A549 (cell line): ENCODE measurements at regions not wholly inside any gene's neighbourhood (a gene's known extent, or its start where the extent isn't known, plus 50 kb on each side); places are given as distances from the start of the nearest gene placed in this dataset.

Source experiments
- ATAC-seq, 2 experiments: fragments of 200-7000 bp in 1 of 2; fragments of >200 bp in 1 of 2; cut with Nextera tagmentation in 1 of 2; cut with Tn5 transposase in 1 of 2; 3 replicates each; pipeline versions ENCODE4 v1.8.0 to v1.9.1; 2018 to 2020; ENCODE audit warnings: mild to moderate bottlenecking in 1 of 2, moderate library complexity in 1 of 2
- CTCF ChIA-PET: fragments of 300-600 bp; sonication (Branson Sonifier 250); formaldehyde crosslinking; extraction: SDS; loops from one replicate; lab custom pipeline; 2021; ENCODE audit warnings: antibody characterized with exemption, inconsistent platforms; lab: Yijun Ruan, JAX
- POLR2A ChIA-PET: fragments of 350-600 bp; formaldehyde crosslinking; extraction: SDS; loops from one replicate; lab custom pipeline; 2021; ENCODE audit warnings: antibody characterized with exemption, inconsistent platforms; lab: Yijun Ruan, JAX
- DNase-seq, 2 experiments: peaks; one replicate each; pipeline versions ENCODE4 v3.0.0 to v3.0.0-alpha.2; 2011 to 2016; ENCODE audit warnings: low read depth in 1 of 2, low spot score in 1 of 2
- FAIRE-seq: peaks from 2 replicates; lab custom pipeline; 2011; peaks lifted over from hg19 to GRCh38; lab: Jason Lieb, UNC
- H3K27ac ChIP-seq, 2 experiments: fragments of >200 bp; sonication (Bioruptor Twin); formaldehyde crosslinking; 3 replicates each; pipeline ENCODE4 v1.5.1; 2016 to 2017
- H3K4me1 ChIP-seq: fragments of >200 bp; sonication (Bioruptor Twin); formaldehyde crosslinking; 3 replicates; pipeline ENCODE4 v1.6.1; 2016
- H3K4me2 ChIP-seq: fragments of >200 bp; sonication (Bioruptor Twin); formaldehyde crosslinking; 3 replicates; pipeline ENCODE4 v1.6.1; 2016
- H3K4me3 ChIP-seq: fragments of >200 bp; sonication (Bioruptor Twin); formaldehyde crosslinking; 3 replicates; pipeline ENCODE4 v1.5.1; 2016
- H3K9me3 ChIP-seq: fragments of >200 bp; sonication (Bioruptor Twin); formaldehyde crosslinking; 3 replicates; pipeline ENCODE4 v1.6.1; 2016
- CHD2 ChIP-seq: fragments of 150-350 bp; IDR thresholded peaks from 2 replicates; pipeline ENCODE4 v1.6.1; 2014; ENCODE audit warnings: low read length; ENCODE audit not compliant: partially characterized antibody
- CHD4 ChIP-seq: fragments of 200-600 bp; sonication (generic); IDR thresholded peaks from 2 replicates; pipeline ENCODE4 v1.6.1; 2016; ENCODE audit warnings: antibody characterized with exemption, mild to moderate bottlenecking, borderline replicate concordance
- E2F6 ChIP-seq: IDR thresholded peaks from 2 replicates; pipeline ENCODE4 v1.6.1; 2012; ENCODE audit warnings: low read depth, borderline replicate concordance
- ELK1 ChIP-seq: fragments of 150-350 bp; IDR thresholded peaks from 2 replicates; pipeline ENCODE4 v1.6.1; 2014; ENCODE audit warnings: low read depth, mild to moderate bottlenecking, low read length
- EP300 ChIP-seq, 2 experiments: fragments of >200 bp; sonication (Bioruptor Twin); formaldehyde crosslinking; IDR thresholded peaks; 2 replicates in 1 of 2; 3 replicates in 1 of 2; pipeline ENCODE4 v1.6.1; 2016 to 2017
- ESRRA ChIP-seq: fragments of 150-350 bp; IDR thresholded peaks from 2 replicates; pipeline ENCODE4 v1.6.1; 2014; ENCODE audit warnings: mild to moderate bottlenecking, low read length, borderline replicate concordance
- FOXS1 ChIP-seq: fragments of 250-450 bp; sonication (Bioruptor Pico); IDR thresholded peaks from 2 replicates; pipeline ENCODE4 v1.5.0; 2020; ENCODE audit warnings: mild to moderate bottlenecking, moderate library complexity
- GATA3 ChIP-seq: IDR thresholded peaks from 2 replicates; pipeline ENCODE4 v1.6.1; 2012; ENCODE audit warnings: borderline replicate concordance
- HDAC2 ChIP-seq: fragments of 200-600 bp; sonication (generic); IDR thresholded peaks from 2 replicates; pipeline ENCODE4 v1.6.1; 2016
- HEYL ChIP-seq: fragments of 250-450 bp; sonication (Bioruptor Pico); IDR thresholded peaks from 2 replicates; pipeline ENCODE4 v1.8.0; 2021; ENCODE audit warnings: mild to moderate bottlenecking, moderate library complexity
- HMGXB4 ChIP-seq: fragments of 250-450 bp; sonication (Bioruptor Pico); IDR thresholded peaks from 2 replicates; pipeline ENCODE4 v1.5.0; 2021; ENCODE audit warnings: mild to moderate bottlenecking, moderate library complexity, borderline replicate concordance
- HOXB13 ChIP-seq: fragments of 250-450 bp; sonication (Bioruptor Pico); IDR thresholded peaks from 2 replicates; pipeline ENCODE4 v1.5.0; 2020; ENCODE audit warnings: low read depth, mild to moderate bottlenecking, moderate library complexity
- JUNB ChIP-seq: fragments of >200 bp; sonication (Bioruptor Twin); formaldehyde crosslinking; IDR thresholded peaks from 2 replicates; pipeline ENCODE4 v1.6.1; 2016
- KDM1A ChIP-seq: fragments of 200-600 bp; sonication (generic); IDR thresholded peaks from 2 replicates; pipeline ENCODE4 v1.6.1; 2016; ENCODE audit warnings: low read depth, mild to moderate bottlenecking
- KDM5A ChIP-seq: fragments of 200-600 bp; sonication (generic); IDR thresholded peaks from 2 replicates; pipeline ENCODE4 v1.6.1; 2016; ENCODE audit warnings: antibody characterized with exemption, mild to moderate bottlenecking
- MAFK ChIP-seq: fragments of 450-650 bp; IDR thresholded peaks from 2 replicates; pipeline ENCODE4 v1.6.1; 2014; ENCODE audit not compliant: partially characterized antibody
- MAX ChIP-seq: IDR thresholded peaks from 2 replicates; pipeline ENCODE4 v1.6.1; 2012
- MAZ ChIP-seq: fragments of 150-350 bp; IDR thresholded peaks from 2 replicates; pipeline ENCODE4 v1.6.1; 2014; ENCODE audit warnings: antibody characterized with exemption, low read depth, low read length, borderline replicate concordance
- MYC ChIP-seq: IDR thresholded peaks from 2 replicates; pipeline ENCODE4 v1.6.1; 2012; ENCODE audit warnings: mild to moderate bottlenecking, inconsistent platforms, low read length, improper control_type of control experiment, borderline replicate concordance
- NR3C1 ChIP-seq: fragments of >200 bp; sonication (Bioruptor Twin); formaldehyde crosslinking; IDR thresholded peaks from 3 replicates; pipeline ENCODE4 v1.6.1; 2017
- PBX3 ChIP-seq: IDR thresholded peaks from 2 replicates; pipeline ENCODE4 v1.6.1; 2012
- POLR2A ChIP-seq: IDR thresholded peaks from 2 replicates; pipeline ENCODE4 v1.6.1; 2012; ENCODE audit warnings: mild to moderate bottlenecking, low read length
- RAD21 ChIP-seq, 2 experiments: fragments of >200 bp in 1 of 2; sonication (Bioruptor Twin) in 1 of 2; formaldehyde crosslinking in 1 of 2; IDR thresholded peaks in 1 of 2; conservative IDR thresholded peaks in 1 of 2; 2 replicates in 1 of 2; 3 replicates in 1 of 2; pipeline ENCODE4 v1.6.1; 2012 to 2018; ENCODE audit warnings: inconsistent platforms in 1 of 2
- RNF2 ChIP-seq: fragments of 200-600 bp; sonication (generic); IDR thresholded peaks from 2 replicates; pipeline ENCODE4 v1.6.1; 2016; ENCODE audit warnings: low read depth, mild to moderate bottlenecking, antibody characterized with exemption, moderate library complexity, borderline replicate concordance
- TFCP2L1 ChIP-seq: fragments of 250-450 bp; sonication (Bioruptor Pico); IDR thresholded peaks from 2 replicates; pipeline ENCODE4 v1.5.0; 2021; ENCODE audit warnings: mild to moderate bottlenecking
- ZC3H11A ChIP-seq: fragments of 450-650 bp; IDR thresholded peaks from 2 replicates; pipeline ENCODE4 v1.6.1; 2014; ENCODE audit warnings: antibody characterized with exemption, mild to moderate bottlenecking
- ZNF302 ChIP-seq: fragments of 250-450 bp; sonication (Bioruptor Pico); IDR thresholded peaks from 2 replicates; pipeline ENCODE4 v1.9.0; 2021; ENCODE audit warnings: inconsistent platforms, mild to moderate bottlenecking, moderate library complexity
- WGBS: methylation state at CpG from one replicate; pipeline ENCODE4 v1.1.6; 2017; ENCODE audit errors: missing lambda C conversion rate; 5-methylcytosine and 5-hydroxymethylcytosine counted together

- TF ChIP-seq ELK1 (no peak), HMGXB4 (CRISPR knock-in tag) (no peak), NR3C1 (no peak), ZC3H11A (no peak), MAFK (no peak)
- TF ChIP-seq, all 56 proteins: peak for 0
These were observed 387.4 kb downstream of the ETV1 start (continued) for GRCh38 chr7:13602036-13602435.

- ChIA-PET CTCF (no interaction called here), POLR2A (no interaction called here)
- DNase-seq = no peak
- Histone ChIP-seq H3K4me2 (no peak overlapping the region), H3K27ac (no peak overlapping the region)
- 15% methylated on average over 1 of the region's 1 CpG for WGBS
- TF ChIP-seq RAD21 (conservative IDR thresholded peaks at IDR 0.05 in 1 of 2, IDR thresholded peaks at IDR 0.05 in 1 of 2) (no peak), CHD4 (no peak), JUNB (no peak), MYC (no peak), CHD2 (no peak), HDAC2 (no peak), FOXS1 (no peak), E2F6 (no peak), ZNF302 (CRISPR knock-in tag) (no peak)
- TF ChIP-seq, all 56 proteins: peak for 0
- no peaks in the 10 kb centered on the region for H3K9me3 ChIP-seq
- no peak overlapping the region for H3K4me3 ChIP-seq
- FAIRE-seq (no peak), ATAC-seq (no peak)
- no peaks in the 10 kb centered on the region for H3K4me1 ChIP-seq
These were observed 386.4 kb downstream of the ETV1 start for GRCh38 chr7:13603016-13603415.

GRCh38 chr7:13603661-13604060 lies 385.8 kb downstream of the ETV1 start:
- Histone ChIP-seq H3K9me3 (no peaks in the 10 kb centered on the region), H3K4me1 (no peaks in the 10 kb centered on the region), H3K27ac (no peak overlapping the region), H3K4me3 (no peak overlapping the region), H3K4me2 (no peak overlapping the region)
- CTCF ChIA-PET = no interaction called here
- no peak for FAIRE-seq
- TF ChIP-seq FOXS1 (no peak), POLR2A (no peak), KDM1A (no peak), MAX (no peak), MAZ (no peak), EP300 (IDR thresholded peaks at IDR 0.05) (no peak), KDM5A (no peak), CHD2 (no peak), RNF2 (no peak), JUNB (no peak), MAFK (no peak), ESRRA (no peak), HOXB13 (CRISPR knock-in tag) (no peak), HEYL (CRISPR knock-in tag) (no peak), GATA3 (no peak), TFCP2L1 (CRISPR knock-in tag) (no peak), ZNF302 (CRISPR knock-in tag) (no peak), ELK1 (no peak), PBX3 (no peak)
- 15% methylated on average over 3 of the region's 3 CpGs for WGBS
- POLR2A ChIA-PET = no interaction called here
- ATAC-seq = no peak
- no peak for DNase-seq
